ENCODE measurements at regions not wholly inside any gene's neighbourhood (a gene's known extent, or its start where the extent isn't known, plus 50 kb on each side); places are given as distances from the start of the nearest gene placed in this dataset.
"Not testable (repeated sequence)": the region's sequence is repeated elsewhere in the genome, so short reads cannot be mapped to it uniquely, and the experiment has no call there.

DNA sequence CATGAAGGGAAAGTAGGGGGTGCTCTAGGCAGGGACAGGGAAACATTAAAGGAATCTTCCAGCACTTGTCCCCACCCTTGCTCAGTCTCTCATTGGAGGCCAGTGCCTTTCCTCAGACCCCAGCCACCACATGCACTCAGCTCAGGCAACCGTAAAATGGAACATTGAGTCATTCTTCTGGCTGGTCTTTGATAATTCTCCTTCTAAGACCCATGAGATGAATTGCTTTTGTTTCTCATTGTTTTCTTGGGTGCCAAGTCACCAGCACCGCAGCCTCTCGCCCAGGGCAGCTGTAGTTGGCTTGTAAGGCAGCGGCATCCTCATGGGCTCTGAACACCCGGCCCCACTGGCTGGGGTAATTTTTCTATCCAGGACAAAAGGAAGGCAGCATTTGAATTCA, 108.2 kb downstream of the PHETA1 start:
- peaks cover 7 to 16% (median 15%) of the 10 kb centered on the region in 3 donors for H3K27me3 ChIP-seq (ENCODE audit: control insufficient read depth in 3 of 3, insufficient read depth in 3 of 3, low read length in 3 of 3)
- no peak overlapping the region for H3K9ac ChIP-seq (ENCODE audit: low read depth in 1 of 3, low read length in 3 of 3)

DNA sequence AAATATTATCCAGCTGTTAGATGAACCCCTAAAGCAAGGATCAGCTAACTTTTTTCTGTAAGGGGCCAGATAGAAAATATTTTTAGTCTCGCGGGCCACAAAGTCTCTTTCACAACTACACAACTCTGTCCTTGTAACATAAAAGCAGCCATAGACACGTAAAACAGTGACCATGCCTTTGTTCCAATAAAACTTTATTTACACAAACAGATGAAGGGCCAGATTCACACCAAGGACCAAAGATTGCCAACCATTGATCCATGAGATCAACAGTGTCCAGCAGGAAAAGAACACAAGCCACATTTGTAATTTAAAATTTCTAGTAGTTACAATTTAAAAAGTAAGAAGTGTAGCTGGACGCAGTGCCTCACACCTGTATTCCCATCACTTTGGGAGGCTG, 109.7 kb downstream of the PHETA1 start:
- Histone ChIP-seq H3K36me3 (ENCODE audit: control insufficient read depth in 3 of 3, insufficient read depth in 3 of 3, low read length in 3 of 3) (no peaks in the 10 kb centered on the region), H3K27ac (ENCODE audit: low read depth, low read length) (no peak overlapping the region), H3K9ac (ENCODE audit: low read depth in 1 of 3, low read length in 3 of 3) (no peak overlapping the region), H3K9me3 (ENCODE audit: control insufficient read depth in 3 of 3, low read length in 3 of 3) (no peaks in the 10 kb centered on the region), H3K4me3 (ENCODE audit: low read length in 3 of 3) (no peak overlapping the region), H3K4me1 (ENCODE audit: control insufficient read depth in 3 of 3, insufficient read depth in 3 of 3, low read length in 3 of 3) (no peaks in the 10 kb centered on the region), H3K27me3 (ENCODE audit: control insufficient read depth in 3 of 3, insufficient read depth in 3 of 3, low read length in 3 of 3) (peaks cover 13 to 23% (median 20%) of the 10 kb centered on the region in 3 donors)

More for the DNA sequence above, 108.2 kb downstream of the PHETA1 start:
- Histone ChIP-seq H3K36me3 (ENCODE audit: control insufficient read depth in 3 of 3, insufficient read depth in 3 of 3, low read length in 3 of 3) (no peaks in the 10 kb centered on the region), H3K4me1 (ENCODE audit: control insufficient read depth in 3 of 3, insufficient read depth in 3 of 3, low read length in 3 of 3) (no peaks in the 10 kb centered on the region), H3K27ac (ENCODE audit: low read depth, low read length) (no peak overlapping the region), H3K4me3 (ENCODE audit: low read length in 3 of 3) (no peak overlapping the region), H3K9me3 (ENCODE audit: control insufficient read depth in 3 of 3, low read length in 3 of 3) (no peaks in the 10 kb centered on the region)

DNA sequence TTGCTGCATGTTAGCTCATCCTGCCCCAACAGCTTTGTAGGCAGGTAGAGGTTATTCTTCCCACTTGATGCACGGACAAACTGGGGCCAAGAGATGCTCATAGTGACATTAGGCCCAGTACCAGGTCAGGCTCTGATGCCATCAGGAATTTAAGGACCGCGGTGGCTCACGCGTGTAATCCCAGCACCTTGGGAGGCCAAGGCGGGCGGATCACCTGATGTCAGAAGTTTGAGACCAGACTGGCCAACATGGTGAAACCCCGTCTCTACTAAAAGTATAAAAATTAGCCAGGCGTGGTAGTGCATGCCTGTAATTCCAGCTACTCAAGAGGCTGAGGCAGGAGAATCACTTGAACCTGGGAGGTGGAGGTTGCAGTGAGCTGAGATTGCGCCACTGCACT, 110.8 kb downstream of the PHETA1 start:
- H3K9me3 ChIP-seq (ENCODE audit: control insufficient read depth in 3 of 3, low read length in 3 of 3); H3K9ac ChIP-seq (ENCODE audit: low read depth in 1 of 3, low read length in 3 of 3): not testable (repeated sequence)
- H3K27me3 ChIP-seq (ENCODE audit: control insufficient read depth in 3 of 3, insufficient read depth in 3 of 3, low read length in 3 of 3), result peaks cover 16 to 33% (median 31%) of the 10 kb centered on the region in 3 donors

DNA sequence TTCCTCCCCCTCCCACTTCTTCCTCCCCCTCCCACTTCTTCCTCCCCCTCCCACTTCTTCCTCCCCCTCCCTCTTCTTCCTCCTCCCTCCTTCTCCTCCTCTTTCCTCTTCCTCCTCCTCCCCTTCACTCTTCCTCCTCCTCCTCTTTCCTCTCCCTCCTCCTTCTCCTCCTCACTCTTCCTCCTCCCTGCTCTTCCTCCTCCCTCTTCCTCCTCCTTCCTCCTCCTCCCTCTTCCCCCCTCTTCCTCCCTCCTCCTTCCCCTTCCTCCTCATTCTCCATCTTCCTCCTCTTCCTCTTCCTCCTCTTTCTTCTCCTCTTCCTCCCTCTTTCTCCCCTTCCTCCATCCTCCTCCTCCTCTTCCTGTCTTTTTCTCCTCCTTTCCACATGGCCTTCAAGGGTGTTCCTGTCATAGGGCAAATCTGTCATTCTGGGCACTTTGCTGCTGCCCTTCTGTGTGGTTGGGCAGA, 111.4 kb downstream of the PHETA1 start:
- H3K4me1 ChIP-seq (ENCODE audit: control insufficient read depth in 3 of 3, insufficient read depth in 3 of 3, low read length in 3 of 3), result no peaks in the 10 kb centered on the region
- H3K4me3 ChIP-seq (ENCODE audit: low read length in 3 of 3), result no peak overlapping the region
- H3K9ac ChIP-seq (ENCODE audit: low read depth in 1 of 3, low read length in 3 of 3), result no peak overlapping the region
- no peaks in the 10 kb centered on the region for H3K36me3 ChIP-seq (ENCODE audit: control insufficient read depth in 3 of 3, insufficient read depth in 3 of 3, low read length in 3 of 3)
- H3K27ac ChIP-seq (ENCODE audit: low read depth, low read length), result no peak overlapping the region
- H3K27me3 ChIP-seq (ENCODE audit: control insufficient read depth in 3 of 3, insufficient read depth in 3 of 3, low read length in 3 of 3), result peaks cover 16 to 38% (median 35%) of the 10 kb centered on the region in 3 donors
- no peaks in the 10 kb centered on the region for H3K9me3 ChIP-seq (ENCODE audit: control insufficient read depth in 3 of 3, low read length in 3 of 3)

More for the DNA sequence above, 110.8 kb downstream of the PHETA1 start:
- not testable (repeated sequence) for H3K27ac ChIP-seq (ENCODE audit: low read depth, low read length); H3K4me3 ChIP-seq (ENCODE audit: low read length in 3 of 3); H3K4me1 ChIP-seq (ENCODE audit: control insufficient read depth in 3 of 3, insufficient read depth in 3 of 3, low read length in 3 of 3); H3K36me3 ChIP-seq (ENCODE audit: control insufficient read depth in 3 of 3, insufficient read depth in 3 of 3, low read length in 3 of 3)

DNA sequence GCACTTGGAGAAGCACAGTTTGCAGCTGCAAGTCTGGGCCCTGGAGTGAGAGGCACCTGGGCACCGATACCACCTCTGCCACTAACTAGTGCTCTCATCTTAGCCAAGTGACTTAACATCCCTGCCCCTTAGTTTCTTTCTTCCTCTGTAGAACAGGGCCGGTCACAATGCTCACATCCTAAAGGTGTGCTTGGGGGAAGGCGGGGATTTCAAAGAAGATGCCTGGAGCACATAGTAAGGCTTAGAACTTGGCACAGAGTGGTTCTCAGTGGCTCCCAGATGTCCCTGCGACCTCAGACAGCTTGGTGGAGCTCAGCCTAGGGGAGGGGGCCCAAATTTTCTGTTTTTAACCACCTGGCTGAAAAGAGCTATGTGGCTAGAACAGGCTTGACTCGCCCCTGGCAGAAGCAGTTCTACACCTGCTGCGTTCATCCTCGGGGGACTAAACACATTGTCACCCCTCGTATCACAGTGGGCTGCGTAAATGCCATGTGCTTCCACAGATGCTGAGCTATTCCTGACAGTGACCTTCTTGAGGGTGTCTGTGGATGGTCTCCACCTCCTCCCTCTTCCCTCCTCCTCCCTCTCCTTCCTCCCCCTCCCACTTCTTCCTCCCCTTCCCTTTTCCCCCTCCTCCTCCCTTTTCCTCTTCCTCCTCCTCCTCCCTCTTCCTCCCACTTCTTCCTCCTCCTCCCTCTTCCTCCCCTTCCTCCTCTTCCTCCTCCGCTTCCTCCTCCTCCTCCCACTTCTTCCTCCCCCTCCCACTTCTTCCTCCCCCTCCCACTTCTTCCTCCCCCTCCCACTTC, 112.1 kb downstream of the PHETA1 start:
- no peaks in the 10 kb centered on the region for H3K36me3 ChIP-seq (ENCODE audit: control insufficient read depth in 3 of 3, insufficient read depth in 3 of 3, low read length in 3 of 3)
- no peak overlapping the region for H3K27ac ChIP-seq (ENCODE audit: low read depth, low read length)
- no peak overlapping the region for H3K9ac ChIP-seq (ENCODE audit: low read depth in 1 of 3, low read length in 3 of 3)
- peaks cover 16 to 39% (median 38%) of the 10 kb centered on the region in 3 donors for H3K27me3 ChIP-seq (ENCODE audit: control insufficient read depth in 3 of 3, insufficient read depth in 3 of 3, low read length in 3 of 3)
- no peaks in the 10 kb centered on the region for H3K4me1 ChIP-seq (ENCODE audit: control insufficient read depth in 3 of 3, insufficient read depth in 3 of 3, low read length in 3 of 3)
- H3K4me3 ChIP-seq (ENCODE audit: low read length in 3 of 3), result no peak overlapping the region
- H3K9me3 ChIP-seq (ENCODE audit: control insufficient read depth in 3 of 3, low read length in 3 of 3), result no peaks in the 10 kb centered on the region

DNA sequence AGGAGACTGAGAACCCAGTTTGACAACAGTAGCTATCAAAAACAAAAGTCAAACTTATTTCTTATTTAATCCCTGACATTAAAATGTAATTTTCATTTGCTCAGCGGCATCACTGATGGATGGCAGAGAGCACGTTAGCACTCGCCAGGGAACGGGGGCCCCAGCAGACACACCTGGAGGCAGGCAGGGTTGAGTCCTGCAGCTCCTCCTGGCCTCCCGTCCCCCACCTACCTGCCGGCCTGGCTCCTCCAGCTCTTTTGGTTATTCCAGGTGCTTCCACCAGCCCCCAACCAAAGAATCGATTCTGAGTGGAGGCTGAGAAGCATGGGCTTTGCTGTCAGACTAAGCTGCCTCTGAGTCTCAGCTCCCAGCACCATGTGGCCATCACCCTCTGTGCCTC, 113.6 kb downstream of the PHETA1 start:
- no peaks in the 10 kb centered on the region for H3K4me1 ChIP-seq (ENCODE audit: control insufficient read depth in 3 of 3, insufficient read depth in 3 of 3, low read length in 3 of 3)
- H3K9me3 ChIP-seq (ENCODE audit: control insufficient read depth in 3 of 3, low read length in 3 of 3), result no peaks in the 10 kb centered on the region
- no peak overlapping the region for H3K9ac ChIP-seq (ENCODE audit: low read depth in 1 of 3, low read length in 3 of 3)
- peaks cover 16 to 47% (median 33%) of the 10 kb centered on the region in 3 donors for H3K27me3 ChIP-seq (ENCODE audit: control insufficient read depth in 3 of 3, insufficient read depth in 3 of 3, low read length in 3 of 3)
- no peak overlapping the region for H3K4me3 ChIP-seq (ENCODE audit: low read length in 3 of 3)
- no peaks in the 10 kb centered on the region for H3K36me3 ChIP-seq (ENCODE audit: control insufficient read depth in 3 of 3, insufficient read depth in 3 of 3, low read length in 3 of 3)
- no peak overlapping the region for H3K27ac ChIP-seq (ENCODE audit: low read depth, low read length)

DNA sequence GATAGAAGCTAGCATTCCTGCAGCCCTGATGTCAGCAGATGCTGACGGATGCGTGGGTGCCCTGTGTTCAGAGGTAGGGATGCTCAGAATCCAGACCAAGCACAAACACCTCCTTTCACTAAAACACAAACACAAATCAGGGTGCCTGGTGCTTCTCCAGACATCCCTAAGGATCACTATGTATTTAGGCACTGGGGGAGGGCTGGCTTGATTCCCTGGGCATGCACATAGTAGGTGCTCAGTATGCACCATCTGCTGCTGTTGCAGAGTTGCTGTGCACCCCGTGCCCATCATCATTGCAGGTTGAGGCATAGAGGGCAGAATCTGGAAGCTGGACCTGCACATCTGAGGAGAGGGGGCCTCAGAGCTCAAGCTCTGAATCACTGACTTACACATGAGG, 114.8 kb downstream of the PHETA1 start:
- Histone ChIP-seq H3K9ac (ENCODE audit: low read depth in 1 of 3, low read length in 3 of 3) (no peak overlapping the region), H3K9me3 (ENCODE audit: control insufficient read depth in 3 of 3, low read length in 3 of 3) (no peaks in the 10 kb centered on the region), H3K4me3 (ENCODE audit: low read length in 3 of 3) (no peak overlapping the region), H3K36me3 (ENCODE audit: control insufficient read depth in 3 of 3, insufficient read depth in 3 of 3, low read length in 3 of 3) (no peaks in the 10 kb centered on the region), H3K27me3 (ENCODE audit: control insufficient read depth in 3 of 3, insufficient read depth in 3 of 3, low read length in 3 of 3) (peaks cover 16 to 55% (median 33%) of the 10 kb centered on the region in 3 donors), H3K4me1 (ENCODE audit: control insufficient read depth in 3 of 3, insufficient read depth in 3 of 3, low read length in 3 of 3) (no peaks in the 10 kb centered on the region), H3K27ac (ENCODE audit: low read depth, low read length) (no peak overlapping the region)

DNA sequence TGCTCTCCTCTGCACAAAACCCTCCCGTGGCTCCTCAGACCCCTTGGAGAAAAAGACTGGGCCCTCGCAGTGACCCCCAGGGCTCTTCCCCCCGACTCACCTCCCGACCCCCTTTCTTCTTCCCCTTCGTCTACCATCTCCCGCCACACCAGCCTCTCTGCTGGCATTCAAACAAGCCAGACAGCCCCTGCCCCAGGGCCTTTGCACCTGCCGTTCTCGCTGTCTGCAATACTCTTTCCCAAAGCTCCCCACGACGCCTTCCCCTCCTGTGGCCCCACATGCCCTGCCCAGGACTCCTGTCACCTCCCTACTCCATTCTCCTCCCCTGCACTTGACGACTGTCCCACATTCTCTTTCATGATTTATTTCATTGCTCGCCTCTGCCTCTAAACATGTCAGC, 115.7 kb downstream of the PHETA1 start:
- H3K9me3 ChIP-seq (ENCODE audit: control insufficient read depth in 3 of 3, low read length in 3 of 3), result no peaks in the 10 kb centered on the region
- H3K36me3 ChIP-seq (ENCODE audit: control insufficient read depth in 3 of 3, insufficient read depth in 3 of 3, low read length in 3 of 3), result no peaks in the 10 kb centered on the region
- no peak overlapping the region for H3K27ac ChIP-seq (ENCODE audit: low read depth, low read length)
- H3K27me3 ChIP-seq (ENCODE audit: control insufficient read depth in 3 of 3, insufficient read depth in 3 of 3, low read length in 3 of 3), result peaks cover 23 to 56% (median 33%) of the 10 kb centered on the region in 3 donors
- no peak overlapping the region for H3K4me3 ChIP-seq (ENCODE audit: low read length in 3 of 3)
- H3K9ac ChIP-seq (ENCODE audit: low read depth in 1 of 3, low read length in 3 of 3), result no peak overlapping the region
- no peaks in the 10 kb centered on the region for H3K4me1 ChIP-seq (ENCODE audit: control insufficient read depth in 3 of 3, insufficient read depth in 3 of 3, low read length in 3 of 3)

DNA sequence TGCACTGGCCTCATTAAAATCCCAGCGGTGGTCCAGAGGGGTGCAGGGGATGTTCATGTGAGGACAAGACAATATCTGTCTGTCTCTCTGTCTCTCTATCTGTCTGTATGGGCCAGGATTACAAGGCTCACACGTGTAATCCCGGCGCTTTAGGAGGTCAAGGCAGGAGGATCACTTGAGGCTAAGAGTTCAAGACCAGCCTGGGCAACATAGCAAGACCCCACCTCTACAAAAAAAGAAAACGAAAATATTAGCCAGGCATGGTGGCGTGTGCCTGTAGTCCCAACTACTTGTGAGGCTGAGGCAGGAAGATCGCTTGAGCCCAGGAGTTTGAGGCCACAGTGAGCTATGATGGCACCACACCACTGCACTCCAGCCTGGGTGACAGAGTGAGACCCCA, 117.1 kb downstream of the PHETA1 start:
- H3K4me1 ChIP-seq (ENCODE audit: control insufficient read depth in 3 of 3, insufficient read depth in 3 of 3, low read length in 3 of 3), result no peaks in the 10 kb centered on the region
- H3K36me3 ChIP-seq (ENCODE audit: control insufficient read depth in 3 of 3, insufficient read depth in 3 of 3, low read length in 3 of 3), result no peaks in the 10 kb centered on the region
- peaks cover 24 to 65% (median 36%) of the 10 kb centered on the region in 3 donors for H3K27me3 ChIP-seq (ENCODE audit: control insufficient read depth in 3 of 3, insufficient read depth in 3 of 3, low read length in 3 of 3)
- no peak overlapping the region for H3K27ac ChIP-seq (ENCODE audit: low read depth, low read length)
- no peak overlapping the region for H3K9ac ChIP-seq (ENCODE audit: low read depth in 1 of 3, low read length in 3 of 3)
- no peak overlapping the region for H3K4me3 ChIP-seq (ENCODE audit: low read length in 3 of 3)
- H3K9me3 ChIP-seq (ENCODE audit: control insufficient read depth in 3 of 3, low read length in 3 of 3), result no peaks in the 10 kb centered on the region

DNA sequence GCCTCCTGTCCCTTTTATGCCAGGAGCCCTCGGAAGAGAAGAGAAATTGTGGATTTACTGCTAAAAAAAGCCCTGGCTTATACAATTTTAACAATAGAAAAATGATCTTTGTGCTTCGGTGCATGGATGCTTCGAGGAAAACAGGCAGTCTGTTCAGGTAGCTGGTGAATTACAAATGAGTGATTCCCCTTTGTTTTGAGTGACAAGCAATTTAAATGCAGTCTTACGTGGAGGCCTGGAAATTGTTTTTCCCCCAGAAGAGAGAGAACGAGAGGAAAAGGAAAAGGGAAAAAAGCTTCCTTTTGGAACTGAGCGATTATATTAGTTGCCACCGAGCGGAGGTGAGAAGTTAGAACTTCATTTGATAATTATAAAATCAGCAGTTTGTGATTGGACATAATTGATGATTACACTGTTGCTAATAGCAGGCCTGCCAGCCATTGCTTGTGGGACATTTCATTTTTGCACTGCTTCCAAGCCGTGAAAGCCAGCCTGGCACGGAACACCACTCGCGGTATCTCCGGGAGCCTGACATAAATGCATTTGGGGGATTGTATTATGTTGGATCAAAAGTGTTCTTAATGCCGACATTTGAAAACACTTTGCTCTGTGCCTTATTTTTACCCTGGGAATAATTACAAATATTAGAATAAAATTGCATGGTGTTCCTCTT, 117.7 kb downstream of the PHETA1 start:
- H3K27ac ChIP-seq (ENCODE audit: low read depth, low read length), result no peak overlapping the region
- no peaks in the 10 kb centered on the region for H3K36me3 ChIP-seq (ENCODE audit: control insufficient read depth in 3 of 3, insufficient read depth in 3 of 3, low read length in 3 of 3)
- no peak overlapping the region for H3K9ac ChIP-seq (ENCODE audit: low read depth in 1 of 3, low read length in 3 of 3)
- H3K9me3 ChIP-seq (ENCODE audit: control insufficient read depth in 3 of 3, low read length in 3 of 3), result peaks cover 0 to 1% (median under 1%) of the 10 kb centered on the region in 3 donors
- H3K4me1 ChIP-seq (ENCODE audit: control insufficient read depth in 3 of 3, insufficient read depth in 3 of 3, low read length in 3 of 3), result no peaks in the 10 kb centered on the region
- H3K4me3 ChIP-seq (ENCODE audit: low read length in 3 of 3), result no peak overlapping the region
- peaks cover 24 to 63% (median 33%) of the 10 kb centered on the region in 3 donors for H3K27me3 ChIP-seq (ENCODE audit: control insufficient read depth in 3 of 3, insufficient read depth in 3 of 3, low read length in 3 of 3)

Measured in skeletal muscle tissue (tissue), 3 donors.